Vagina (tissue), 2 donors: ENCODE measurements at regions not wholly inside any gene's neighbourhood (a gene's known extent, or its start where the extent isn't known, plus 50 kb on each side); places are given as distances from the start of the nearest gene placed in this dataset.
"Not testable (repeated sequence)": the region's sequence is repeated elsewhere in the genome, so short reads cannot be mapped to it uniquely, and the experiment has no call there.

ENCODE experiments used
- CTCF ChIP-seq, 3 experiments: fragments of 450-650 bp in 2 of 3; fragments of 200-600 bp in 1 of 3; sonication (generic) in 1 of 3; IDR thresholded peaks; one replicate each; pipeline ENCODE4 v1.5.1; 2017 to 2019; ENCODE audit warnings: antibody characterized with exemption in 3 of 3, mild to moderate bottlenecking in 2 of 3, moderate library complexity in 2 of 3
- POLR2A ChIP-seq, 2 donors: fragments of 450-650 bp; IDR thresholded peaks; one replicate each; pipeline ENCODE4 v1.6.1; 2017; ENCODE audit warnings: antibody characterized with exemption in 2 of 2, mild to moderate bottlenecking in 2 of 2, moderate library complexity in 2 of 2
- POLR2AphosphoS5 ChIP-seq, 2 donors: sonication (generic); formaldehyde crosslinking; IDR thresholded peaks; one replicate each; pipeline ENCODE4 v1.9.0; 2017; ENCODE audit warnings: antibody characterized with exemption in 2 of 2, mild to moderate bottlenecking in 2 of 2, low read depth in 1 of 2; ENCODE audit not compliant: insufficient read depth in 1 of 2

- not testable (repeated sequence) for TF ChIP-seq CTCF (IDR thresholded peaks at IDR 0.05); POLR2AphosphoS5 (IDR thresholded peaks at IDR 0.05; ENCODE audit: insufficient read depth in 1 of 2, low read depth in 1 of 2); POLR2A (IDR thresholded peaks at IDR 0.05)
These were observed 141.5 kb downstream of the SEPTIN14 start for GRCh38 chr7:55721004-55721403.
